MM.1S (cell line): ENCODE measurements at regions not wholly inside any gene's neighbourhood (a gene's known extent, or its start where the extent isn't known, plus 50 kb on each side); places are given as distances from the start of the nearest gene placed in this dataset.

ENCODE experiments used
- EZH2 ChIP-seq: fragments of 300-600 bp; sonication (generic); optimal IDR thresholded peaks from 2 replicates; pipeline ENCODE3; 2017; ENCODE audit warnings: low read depth, mild to moderate bottlenecking, antibody characterized with exemption, low read length, mixed read lengths
- TF ChIP-seq, protein P1 (sequence below): fragments of 300-600 bp; sonication (generic); IDR thresholded peaks from 2 replicates; pipeline ENCODE4 v1.5.1; 2016; ENCODE audit warnings: antibody characterized with exemption, low read length, mixed read lengths

DNA sequence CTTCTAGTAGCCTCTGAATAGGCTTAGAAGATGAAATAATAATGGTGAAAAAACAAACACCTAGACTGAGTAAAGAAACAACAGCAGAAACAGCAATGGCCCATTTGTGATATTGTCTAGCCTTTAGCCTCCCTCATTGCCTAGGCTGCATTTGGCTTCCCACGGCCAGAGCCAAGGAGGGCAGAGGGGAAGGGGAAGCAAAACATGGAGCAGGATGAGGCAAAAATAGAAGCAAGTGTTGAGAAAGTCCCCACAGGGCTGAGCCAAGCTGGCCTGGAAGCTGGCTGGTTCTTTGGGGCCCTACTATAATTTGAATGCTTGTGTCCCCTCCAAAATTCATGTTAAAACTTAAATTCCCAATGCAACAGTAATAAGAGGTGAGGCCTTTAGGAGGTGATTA, 60.2 kb upstream of the KSR1 start:
- no peak for TF ChIP-seq EZH2
- TF ChIP-seq, protein P1, sequence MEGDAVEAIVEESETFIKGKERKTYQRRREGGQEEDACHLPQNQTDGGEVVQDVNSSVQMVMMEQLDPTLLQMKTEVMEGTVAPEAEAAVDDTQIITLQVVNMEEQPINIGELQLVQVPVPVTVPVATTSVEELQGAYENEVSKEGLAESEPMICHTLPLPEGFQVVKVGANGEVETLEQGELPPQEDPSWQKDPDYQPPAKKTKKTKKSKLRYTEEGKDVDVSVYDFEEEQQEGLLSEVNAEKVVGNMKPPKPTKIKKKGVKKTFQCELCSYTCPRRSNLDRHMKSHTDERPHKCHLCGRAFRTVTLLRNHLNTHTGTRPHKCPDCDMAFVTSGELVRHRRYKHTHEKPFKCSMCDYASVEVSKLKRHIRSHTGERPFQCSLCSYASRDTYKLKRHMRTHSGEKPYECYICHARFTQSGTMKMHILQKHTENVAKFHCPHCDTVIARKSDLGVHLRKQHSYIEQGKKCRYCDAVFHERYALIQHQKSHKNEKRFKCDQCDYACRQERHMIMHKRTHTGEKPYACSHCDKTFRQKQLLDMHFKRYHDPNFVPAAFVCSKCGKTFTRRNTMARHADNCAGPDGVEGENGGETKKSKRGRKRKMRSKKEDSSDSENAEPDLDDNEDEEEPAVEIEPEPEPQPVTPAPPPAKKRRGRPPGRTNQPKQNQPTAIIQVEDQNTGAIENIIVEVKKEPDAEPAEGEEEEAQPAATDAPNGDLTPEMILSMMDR, result no peak
